ENCODE measurements at regions not wholly inside any gene's neighbourhood (a gene's known extent, or its start where the extent isn't known, plus 50 kb on each side); places are given as distances from the start of the nearest gene placed in this dataset.

DNA sequence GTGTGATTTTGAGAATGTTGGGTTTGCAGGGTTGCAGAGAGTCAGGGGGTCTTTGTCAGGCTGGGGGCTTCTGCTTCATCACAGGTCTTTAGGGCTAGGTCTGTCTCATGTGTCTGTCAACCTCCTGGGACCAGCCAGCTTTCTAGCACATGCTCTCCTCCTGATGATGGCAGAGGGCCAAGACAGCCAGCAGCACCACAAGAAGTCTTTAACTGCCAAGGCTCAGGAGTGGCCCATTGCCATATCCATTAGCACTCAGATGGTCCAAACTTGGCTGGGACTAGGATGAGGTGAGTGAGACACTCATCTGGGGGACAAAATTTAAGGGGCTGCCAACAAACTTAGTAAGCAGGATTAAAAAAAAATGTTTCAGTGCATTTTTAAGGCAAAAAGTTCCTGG is 384.2 kb upstream of the CDH10 start:
- no peak for DNase-seq (ENCODE audit: extremely low spot score)
- TF ChIP-seq, protein P1, sequence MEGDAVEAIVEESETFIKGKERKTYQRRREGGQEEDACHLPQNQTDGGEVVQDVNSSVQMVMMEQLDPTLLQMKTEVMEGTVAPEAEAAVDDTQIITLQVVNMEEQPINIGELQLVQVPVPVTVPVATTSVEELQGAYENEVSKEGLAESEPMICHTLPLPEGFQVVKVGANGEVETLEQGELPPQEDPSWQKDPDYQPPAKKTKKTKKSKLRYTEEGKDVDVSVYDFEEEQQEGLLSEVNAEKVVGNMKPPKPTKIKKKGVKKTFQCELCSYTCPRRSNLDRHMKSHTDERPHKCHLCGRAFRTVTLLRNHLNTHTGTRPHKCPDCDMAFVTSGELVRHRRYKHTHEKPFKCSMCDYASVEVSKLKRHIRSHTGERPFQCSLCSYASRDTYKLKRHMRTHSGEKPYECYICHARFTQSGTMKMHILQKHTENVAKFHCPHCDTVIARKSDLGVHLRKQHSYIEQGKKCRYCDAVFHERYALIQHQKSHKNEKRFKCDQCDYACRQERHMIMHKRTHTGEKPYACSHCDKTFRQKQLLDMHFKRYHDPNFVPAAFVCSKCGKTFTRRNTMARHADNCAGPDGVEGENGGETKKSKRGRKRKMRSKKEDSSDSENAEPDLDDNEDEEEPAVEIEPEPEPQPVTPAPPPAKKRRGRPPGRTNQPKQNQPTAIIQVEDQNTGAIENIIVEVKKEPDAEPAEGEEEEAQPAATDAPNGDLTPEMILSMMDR (IDR thresholded peaks at IDR 0.05; ENCODE audit: control extremely low read depth, extremely low read depth, low read depth, missing control alignments): no peak
- ChIA-PET POLR2A (no interaction called here), CTCF (no interaction called here)

- TF ChIP-seq, protein P1 (IDR thresholded peaks at IDR 0.05; ENCODE audit: control extremely low read depth, extremely low read depth, low read depth, missing control alignments): no peak
- CTCF ChIA-PET: interaction anchor here (1.2 kb wide), 1 partner anchor 12 kb away, joined by 3 read pairs; no protein-coding TSS in a partner anchor
- no peak for DNase-seq (ENCODE audit: extremely low spot score)
- POLR2A ChIA-PET: no interaction called here
Observed at GRCh38 chr5:25027526-25027925, 382.7 kb upstream of the CDH10 start.

DNA sequence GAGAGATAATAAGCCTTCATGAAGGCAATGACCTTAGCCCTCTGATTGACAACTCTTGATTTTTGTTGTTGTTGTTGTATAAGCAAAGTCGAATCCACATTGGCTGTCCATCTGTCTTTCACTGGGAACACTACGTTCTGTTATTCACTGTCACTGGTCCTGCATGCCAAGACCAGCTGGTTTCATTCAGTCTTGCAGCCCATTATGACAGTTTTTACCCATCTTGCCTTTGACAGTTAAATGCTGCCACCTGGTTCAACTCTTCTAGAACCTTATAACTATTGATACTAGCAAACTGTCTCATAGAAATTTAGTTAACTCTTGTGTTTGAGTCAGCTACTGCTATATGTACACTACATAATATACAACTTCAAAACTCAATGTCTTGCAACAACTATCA is 382.3 kb upstream of the CDH10 start:
- ChIA-PET CTCF (interaction anchor here (1.2 kb wide), 1 partner anchor 13 kb away, joined by 3 read pairs; no protein-coding TSS in a partner anchor), POLR2A (no interaction called here)
- TF ChIP-seq, protein P1 (IDR thresholded peaks at IDR 0.05; ENCODE audit: control extremely low read depth, extremely low read depth, low read depth, missing control alignments): no peak
- no peak for DNase-seq (ENCODE audit: extremely low spot score)

DNA sequence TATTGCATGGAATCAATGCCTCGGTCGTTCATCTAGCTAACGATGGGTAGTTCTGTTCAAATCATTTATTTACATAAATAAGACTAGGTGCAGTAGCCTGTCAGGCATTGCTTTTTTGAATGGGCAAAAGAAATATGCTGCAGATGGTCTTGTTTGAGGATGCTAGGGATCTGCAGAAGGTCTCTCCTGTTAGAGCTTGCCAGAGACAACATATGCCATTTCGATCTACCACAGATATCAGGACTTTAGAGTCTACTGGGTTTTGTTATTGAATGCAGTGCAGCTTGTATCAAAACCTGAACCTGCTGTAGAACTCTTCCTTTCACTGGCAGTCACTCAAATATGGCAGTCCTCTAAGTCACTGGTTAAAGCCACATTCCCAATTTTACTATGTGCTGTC is 381.1 kb upstream of the CDH10 start:
- ChIA-PET POLR2A (no interaction called here), CTCF (no interaction called here)
- DNase-seq (ENCODE audit: extremely low spot score): no peak
- TF ChIP-seq, protein P1 (IDR thresholded peaks at IDR 0.05; ENCODE audit: control extremely low read depth, extremely low read depth, low read depth, missing control alignments): no peak

DNA sequence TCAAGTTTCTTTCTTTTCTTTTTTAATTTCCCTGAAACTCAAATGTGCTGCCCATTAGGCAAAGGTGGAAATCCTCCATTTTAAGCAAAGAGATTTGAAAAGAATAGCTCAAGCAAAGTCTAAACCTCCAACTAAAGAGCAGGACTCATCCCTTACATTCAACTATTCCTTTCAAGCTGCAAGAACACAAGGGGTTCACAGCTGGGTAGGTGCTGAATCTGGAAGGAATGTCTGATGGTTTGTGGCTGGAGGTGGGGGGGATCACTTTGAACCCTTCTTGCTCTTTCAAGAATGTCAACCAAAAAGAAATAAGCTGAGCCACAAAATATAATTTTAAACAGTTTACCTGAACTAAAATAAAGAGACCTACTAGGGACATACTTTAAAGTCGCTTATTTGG is 375.7 kb upstream of the CDH10 start:
- ChIA-PET POLR2A (no interaction called here), CTCF (no interaction called here)
- no peak for DNase-seq (ENCODE audit: extremely low spot score)
- TF ChIP-seq, protein P1 (IDR thresholded peaks at IDR 0.05; ENCODE audit: control extremely low read depth, extremely low read depth, low read depth, missing control alignments): no peak

DNA sequence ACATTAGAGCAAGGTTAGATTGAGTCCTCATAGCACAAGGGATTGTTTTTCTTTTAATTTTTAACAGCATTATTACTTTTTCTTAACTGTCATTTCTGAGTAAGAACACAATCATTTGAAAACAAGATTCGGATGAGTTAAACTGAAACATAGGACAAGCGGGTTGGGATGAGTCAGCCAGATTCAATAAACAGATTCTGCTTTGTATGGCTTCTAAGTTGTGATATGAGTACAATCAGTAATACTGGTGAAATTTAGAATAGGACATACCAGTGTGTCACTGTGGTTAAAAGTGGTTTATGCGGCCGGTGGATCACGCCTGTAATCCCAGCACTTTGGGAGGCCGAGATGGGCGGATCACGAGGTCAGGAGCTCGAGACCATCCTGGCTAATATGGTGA is 364.3 kb upstream of the CDH10 start:
- ChIA-PET CTCF (no interaction called here), POLR2A (no interaction called here)
- TF ChIP-seq, protein P1 (IDR thresholded peaks at IDR 0.05; ENCODE audit: control extremely low read depth, extremely low read depth, low read depth, missing control alignments): no peak
- DNase-seq (ENCODE audit: extremely low spot score): no peak

- TF ChIP-seq, protein P1 (IDR thresholded peaks at IDR 0.05; ENCODE audit: control extremely low read depth, extremely low read depth, low read depth, missing control alignments): no peak
Observed at GRCh38 chr5:25006734-25007133, 362.0 kb upstream of the CDH10 start.

More at GRCh38 chr5:25006734-25007133, 362.0 kb upstream of the CDH10 start:
- ChIA-PET POLR2A (no interaction called here), CTCF (no interaction called here)
- DNase-seq (ENCODE audit: extremely low spot score): no peak
